DOHH2 (cell line): ENCODE measurements at regions not wholly inside any gene's neighbourhood (a gene's known extent, or its start where the extent isn't known, plus 50 kb on each side); places are given as distances from the start of the nearest gene placed in this dataset.

Source experiments
- CTCF ChIP-seq: fragments of 200-600 bp; sonication (generic); IDR thresholded peaks from one replicate; pipeline ENCODE4 v1.5.1; 2014; ENCODE audit warnings: antibody characterized with exemption, mild to moderate bottlenecking, low read depth, low read length; ENCODE audit not compliant: poor library complexity, severe bottlenecking
- EZH2phosphoT487 ChIP-seq: fragments of 200-600 bp; sonication (generic); IDR thresholded peaks from 2 replicates; pipeline ENCODE4 v1.6.1; 2017; ENCODE audit warnings: borderline replicate concordance, mild to moderate bottlenecking, antibody characterized with exemption, low read length, moderate library complexity, mixed read lengths

DNA sequence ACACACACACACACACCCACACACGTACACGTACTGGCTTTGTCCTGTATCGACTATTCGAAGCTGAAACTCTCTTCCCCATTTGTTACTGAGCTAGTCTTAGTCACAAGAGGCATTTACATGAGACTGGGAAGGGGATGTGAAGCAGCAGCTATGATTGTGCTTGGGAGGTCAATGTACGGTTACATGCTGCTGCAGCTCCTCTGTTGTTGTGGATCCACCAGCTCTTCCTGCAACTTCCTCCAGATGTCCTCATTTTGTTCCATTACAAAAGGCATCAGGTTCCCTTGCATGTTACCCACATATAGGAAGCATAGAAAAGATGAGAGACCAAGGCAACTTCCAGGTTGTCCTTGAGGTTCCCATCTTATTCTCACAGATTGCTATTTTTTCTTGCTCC lies 612.4 kb upstream of the IMPG1 start:
- TF ChIP-seq CTCF, result no peak
- no peak for TF ChIP-seq EZH2phosphoT487
